Epithelial cell of esophagus (primary cell): ENCODE measurements at regions not wholly inside any gene's neighbourhood (a gene's known extent, or its start where the extent isn't known, plus 50 kb on each side); places are given as distances from the start of the nearest gene placed in this dataset.

Experiments used
- DNase-seq: peaks from one replicate; pipeline ENCODE4 v3.0.0; 2010; ENCODE audit warnings: low read depth
- H3K4me3 ChIP-seq: 2 replicates; pipeline ENCODE4 v1.5.1; 2011; ENCODE audit warnings: mild to moderate bottlenecking, low read length, control low read depth
- TF ChIP-seq, protein P1 (sequence below): IDR thresholded peaks from 2 replicates; pipeline ENCODE4 v1.5.1; 2011; ENCODE audit warnings: low read depth, mild to moderate bottlenecking, low read length, control low read depth, inconsistent platforms; ENCODE audit not compliant: insufficient read depth; ENCODE audit errors: missing control alignments

DNA sequence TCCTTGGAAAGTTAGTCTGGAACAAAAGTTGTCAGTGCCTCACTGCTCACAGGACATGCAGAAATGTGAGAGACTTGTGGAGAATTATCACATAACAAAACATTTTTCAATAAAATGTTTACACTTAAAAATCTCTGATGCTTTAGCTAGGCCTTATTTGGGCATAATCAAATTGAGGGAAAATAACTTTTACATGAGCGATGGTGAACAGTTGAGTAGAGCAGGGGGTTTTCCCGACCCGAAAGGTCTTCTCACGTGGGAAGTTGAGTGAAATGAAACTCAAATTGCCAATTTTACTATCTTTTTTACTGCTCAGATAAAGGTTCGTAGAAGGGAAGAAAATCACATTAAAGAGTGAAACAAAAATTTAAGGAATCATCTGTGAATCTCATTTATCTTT, 465.6 kb downstream of the MTX2 start:
- H3K4me3 ChIP-seq: no peak overlapping the region
- DNase-seq: no peak
- TF ChIP-seq, protein P1, sequence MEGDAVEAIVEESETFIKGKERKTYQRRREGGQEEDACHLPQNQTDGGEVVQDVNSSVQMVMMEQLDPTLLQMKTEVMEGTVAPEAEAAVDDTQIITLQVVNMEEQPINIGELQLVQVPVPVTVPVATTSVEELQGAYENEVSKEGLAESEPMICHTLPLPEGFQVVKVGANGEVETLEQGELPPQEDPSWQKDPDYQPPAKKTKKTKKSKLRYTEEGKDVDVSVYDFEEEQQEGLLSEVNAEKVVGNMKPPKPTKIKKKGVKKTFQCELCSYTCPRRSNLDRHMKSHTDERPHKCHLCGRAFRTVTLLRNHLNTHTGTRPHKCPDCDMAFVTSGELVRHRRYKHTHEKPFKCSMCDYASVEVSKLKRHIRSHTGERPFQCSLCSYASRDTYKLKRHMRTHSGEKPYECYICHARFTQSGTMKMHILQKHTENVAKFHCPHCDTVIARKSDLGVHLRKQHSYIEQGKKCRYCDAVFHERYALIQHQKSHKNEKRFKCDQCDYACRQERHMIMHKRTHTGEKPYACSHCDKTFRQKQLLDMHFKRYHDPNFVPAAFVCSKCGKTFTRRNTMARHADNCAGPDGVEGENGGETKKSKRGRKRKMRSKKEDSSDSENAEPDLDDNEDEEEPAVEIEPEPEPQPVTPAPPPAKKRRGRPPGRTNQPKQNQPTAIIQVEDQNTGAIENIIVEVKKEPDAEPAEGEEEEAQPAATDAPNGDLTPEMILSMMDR: no peak

DNA sequence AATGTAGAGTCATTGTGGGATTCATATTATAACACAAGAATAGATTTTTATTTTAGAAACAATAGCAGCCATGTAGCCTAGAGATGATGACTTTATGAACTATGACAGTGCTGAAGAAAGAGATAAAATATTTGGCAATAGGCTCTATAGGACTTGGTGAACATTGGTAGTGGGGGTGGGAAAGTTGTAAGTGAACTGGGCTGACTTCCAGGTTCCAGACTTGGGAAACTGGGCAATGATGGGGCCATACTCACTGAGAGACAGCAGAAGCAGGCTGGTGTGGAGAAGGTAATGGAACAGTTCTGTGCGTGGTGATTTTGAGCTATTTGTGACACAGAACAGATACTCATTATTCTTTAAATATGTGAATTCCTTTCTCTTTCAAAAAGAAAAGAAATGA, 470.3 kb upstream of the HNRNPA3 start:
- no peak for DNase-seq
- TF ChIP-seq, protein P1: no peak
- H3K4me3 ChIP-seq: no peak overlapping the region

DNA sequence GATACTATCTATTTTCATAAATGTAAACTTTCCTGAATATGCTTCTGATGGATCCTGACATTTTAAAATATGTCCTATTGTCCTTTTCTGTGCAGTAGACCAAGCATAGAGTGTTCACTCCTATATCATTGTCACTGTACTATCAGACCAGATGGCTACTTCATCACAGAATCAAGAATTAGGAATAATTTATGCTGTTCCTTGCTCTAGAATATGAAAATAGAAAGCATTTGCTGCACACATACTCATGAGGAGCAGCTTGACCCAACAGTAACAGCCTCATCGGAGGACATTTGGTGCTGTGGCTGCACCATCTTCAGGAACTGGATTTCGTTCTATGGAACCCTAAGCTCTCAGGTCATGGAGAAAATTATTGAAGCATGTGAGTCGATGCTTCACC, 468.9 kb upstream of the HNRNPA3 start:
- no peak for DNase-seq
- no peak overlapping the region for H3K4me3 ChIP-seq
- TF ChIP-seq, protein P1: no peak

DNA sequence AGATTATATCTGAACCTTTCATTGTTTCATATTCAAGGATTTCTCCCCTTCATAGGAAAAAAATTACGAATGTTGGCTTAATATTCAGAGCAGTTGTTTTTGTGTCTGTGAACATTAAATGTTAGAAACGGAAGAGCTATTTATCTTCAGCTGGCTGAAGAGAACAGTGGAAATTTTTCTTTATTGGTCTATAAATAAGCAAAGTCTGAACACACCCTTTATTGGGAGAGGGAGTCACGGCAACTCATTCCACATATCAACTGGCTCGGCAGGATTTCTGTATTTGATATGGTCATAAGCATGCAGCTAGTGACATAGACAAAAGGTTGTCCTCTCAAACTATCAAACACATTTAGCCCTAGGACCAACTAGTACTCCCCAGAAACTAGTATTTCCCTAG, 468.4 kb upstream of the HNRNPA3 start:
- TF ChIP-seq, protein P1: no peak
- DNase-seq: no peak
- no peak overlapping the region for H3K4me3 ChIP-seq

DNA sequence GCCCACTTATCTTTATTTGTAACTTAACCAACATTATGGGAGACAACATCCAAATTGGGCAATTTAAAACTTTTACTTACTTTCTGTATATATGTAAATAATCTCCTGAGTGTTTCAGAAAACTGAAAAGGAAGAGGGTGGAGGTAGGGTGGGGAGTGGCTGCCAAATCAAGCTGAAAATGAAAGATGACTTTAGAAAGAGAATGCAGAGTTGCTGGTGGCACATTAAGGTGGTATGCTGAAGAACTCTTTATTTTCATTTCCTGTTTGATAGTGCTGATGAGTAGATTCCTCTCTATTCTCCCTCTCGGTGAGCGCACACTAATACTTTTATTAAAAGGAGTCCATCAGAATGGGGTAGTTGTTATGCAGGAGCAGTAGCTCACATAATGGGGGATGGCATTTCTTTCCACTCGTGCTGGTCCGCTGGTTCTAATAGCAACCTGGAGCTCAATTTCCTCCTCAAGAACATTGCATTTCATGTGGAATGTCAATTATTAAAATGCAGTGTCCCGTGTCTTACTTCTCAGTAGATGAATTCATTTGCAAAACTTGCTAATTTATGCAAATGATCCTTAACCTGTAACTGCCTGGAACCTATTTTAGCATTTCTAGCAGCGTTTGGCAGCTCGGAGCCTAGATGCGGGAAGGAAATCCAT, 466.9 kb upstream of the HNRNPA3 start:
- H3K4me3 ChIP-seq: no peak overlapping the region
- TF ChIP-seq, protein P1: no peak
- no peak for DNase-seq

DNA sequence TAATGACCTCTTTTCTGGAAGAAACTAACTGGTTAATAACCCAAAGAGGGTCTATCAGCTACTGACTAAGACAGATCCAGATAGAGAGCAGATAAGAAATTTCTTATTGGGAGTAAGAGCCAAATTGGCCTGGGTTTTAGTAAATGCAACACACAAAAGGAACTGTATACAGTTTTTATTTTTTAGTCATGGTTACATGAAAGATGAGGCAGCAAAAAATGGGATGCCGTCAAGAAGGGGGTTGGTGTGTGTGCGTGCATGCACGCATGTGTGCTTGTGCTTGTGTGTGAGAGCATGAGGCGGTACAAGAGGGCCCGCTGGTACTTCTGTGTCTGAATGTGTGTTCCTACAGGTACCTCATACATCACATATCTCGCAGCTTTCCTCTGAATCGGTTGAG, 466.2 kb upstream of the HNRNPA3 start:
- DNase-seq: no peak
- TF ChIP-seq, protein P1: no peak
- no peak overlapping the region for H3K4me3 ChIP-seq

DNA sequence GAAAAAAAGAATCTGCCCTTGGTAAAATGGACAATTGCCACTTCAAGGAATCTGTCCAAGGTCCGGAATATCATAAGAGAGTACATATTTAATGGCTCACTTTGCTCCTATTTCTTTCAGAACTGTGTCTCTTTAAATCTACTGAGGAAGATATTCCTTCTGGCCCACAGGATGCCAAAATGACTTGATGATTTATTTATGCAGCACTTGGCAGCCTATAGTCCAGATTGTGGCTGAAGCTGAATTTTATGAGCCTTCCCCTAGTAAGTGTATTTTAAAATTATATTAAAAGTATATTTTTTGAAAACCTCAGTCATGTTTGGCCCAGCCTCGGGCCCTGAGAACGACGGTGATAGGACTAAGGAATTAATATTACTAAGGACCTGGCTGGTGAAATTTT, 465.1 kb upstream of the HNRNPA3 start:
- no peak for DNase-seq
- H3K4me3 ChIP-seq: no peak overlapping the region
- TF ChIP-seq, protein P1: no peak
